GM21723 (cell line): ENCODE measurements at regions not wholly inside any gene's neighbourhood (a gene's known extent, or its start where the extent isn't known, plus 50 kb on each side); places are given as distances from the start of the nearest gene placed in this dataset.
"Not testable (repeated sequence)": the region's sequence is repeated elsewhere in the genome, so short reads cannot be mapped to it uniquely, and the experiment has no call there.

Experiments
- ATAC-seq: cut with Tn5 transposase; IDR thresholded peaks from one replicate; pipeline ENCODE4 v1.9.1; 2021; ENCODE audit warnings: mild to moderate bottlenecking, moderate library complexity; ENCODE audit not compliant: unreplicated experiment

DNA sequence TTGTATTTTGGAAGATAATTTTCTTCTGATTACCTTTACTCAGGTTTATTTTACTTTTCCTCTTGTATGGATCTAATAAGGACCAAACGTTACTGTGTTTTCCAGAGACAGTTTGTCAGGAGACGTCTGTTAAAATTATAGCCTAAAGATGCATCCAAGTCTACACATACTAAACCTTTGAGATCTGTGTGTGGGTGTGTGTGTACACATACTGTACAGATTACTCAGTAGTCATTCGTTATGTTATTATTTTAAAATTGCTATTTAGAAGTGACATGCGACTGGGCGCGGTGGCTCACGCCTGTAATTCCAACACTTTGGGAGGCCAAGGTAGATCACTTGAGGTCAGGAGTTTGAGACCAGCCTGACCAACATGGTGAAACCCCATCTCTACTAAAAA, 51.6 kb upstream of the CNTLN start:
- ATAC-seq = no peak

GRCh38 chr9:17082343-17083064, 52.3 kb upstream of the CNTLN start:
- no peak for ATAC-seq

GRCh38 chr9:17081814-17082213, 53.0 kb upstream of the CNTLN start:
- no peak for ATAC-seq

GRCh38 chr9:17081351-17081750, 53.5 kb upstream of the CNTLN start:
- no peak for ATAC-seq

- no peak for ATAC-seq
Observed at GRCh38 chr9:17075758-17076485, 58.9 kb upstream of the CNTLN start.

DNA sequence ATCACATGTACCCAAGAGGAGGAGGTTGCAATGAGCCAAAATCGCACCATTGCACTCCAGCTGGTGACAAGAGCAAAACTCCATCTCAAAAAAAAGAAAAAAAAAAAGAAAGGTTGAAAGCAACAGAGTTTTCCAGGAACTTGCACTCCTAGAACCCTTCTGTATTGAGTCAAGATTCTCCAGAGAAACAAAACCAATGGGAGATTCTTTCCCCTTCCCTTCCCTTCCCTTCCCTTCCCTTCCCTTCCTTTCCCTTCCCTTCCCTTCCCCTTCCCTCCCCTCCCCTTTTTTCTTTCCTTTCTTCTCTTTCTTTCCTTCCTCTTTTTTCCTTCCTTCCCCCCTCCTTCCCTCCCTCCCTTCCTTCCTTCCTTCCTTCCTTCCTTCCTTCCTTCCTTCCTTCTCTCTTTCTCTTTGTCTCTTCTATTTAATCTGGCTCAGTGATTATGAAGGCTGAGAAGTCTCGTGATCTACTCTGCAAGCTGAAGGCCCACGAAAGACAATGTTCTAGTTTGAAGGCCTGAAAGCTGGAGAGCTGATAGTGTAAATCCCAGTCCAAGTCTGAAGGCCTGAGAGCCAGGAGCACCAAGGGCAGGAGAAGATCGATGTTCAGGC, 59.6 kb upstream of the CNTLN start:
- no peak for ATAC-seq

GRCh38 chr9:17072563-17072962, 62.3 kb upstream of the CNTLN start:
- not testable (repeated sequence) for ATAC-seq

DNA sequence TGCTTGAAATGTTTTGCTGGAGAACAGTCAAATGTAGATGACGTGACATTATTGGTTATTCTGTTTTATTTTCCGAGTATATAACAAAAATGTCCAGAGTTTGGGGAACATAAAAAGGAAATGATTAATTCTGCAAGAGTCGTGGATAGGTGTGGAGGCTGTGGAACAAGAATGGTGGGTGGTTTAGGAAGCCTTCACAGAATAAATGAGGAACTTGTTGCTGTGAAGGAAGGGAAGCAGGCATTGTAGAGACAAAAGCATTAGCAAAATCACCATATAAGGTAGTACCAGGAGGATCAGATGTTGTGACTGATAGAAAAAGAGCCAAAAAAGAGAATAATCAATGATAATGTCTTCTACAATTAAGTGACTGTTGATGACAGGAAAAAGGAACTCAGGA, 66.2 kb upstream of the CNTLN start:
- ATAC-seq = no peak

- no peak for ATAC-seq
Observed at GRCh38 chr9:17065062-17065461, 69.8 kb upstream of the CNTLN start.

DNA sequence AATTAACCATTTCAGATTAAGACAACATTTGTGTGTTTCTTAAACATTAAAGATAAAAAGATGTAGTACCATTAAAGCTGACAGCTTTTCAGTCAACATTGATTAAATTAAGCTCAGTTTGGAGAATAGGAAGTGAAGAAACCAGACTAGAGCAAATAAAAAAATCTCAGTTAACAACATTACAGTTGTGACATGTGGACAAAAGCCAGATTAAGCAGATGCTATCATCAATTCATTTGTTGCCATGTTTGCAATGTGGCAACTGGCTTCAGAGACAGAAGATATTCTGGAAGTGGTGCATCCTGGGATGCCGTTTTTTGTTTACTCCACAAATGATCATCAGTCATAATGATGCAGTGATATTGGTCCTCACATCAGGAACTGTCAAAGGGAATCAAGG, 70.3 kb upstream of the CNTLN start:
- ATAC-seq = no peak

GRCh38 chr9:17063535-17064135, 71.2 kb upstream of the CNTLN start:
- ATAC-seq = peak; percentile 72

GRCh38 chr9:17062497-17062896, 72.3 kb upstream of the CNTLN start:
- ATAC-seq = no peak

- no peak for ATAC-seq
Observed at GRCh38 chr9:17060450-17060849, 74.4 kb upstream of the CNTLN start.

GRCh38 chr9:17059465-17059864, 75.4 kb upstream of the CNTLN start:
- ATAC-seq = no peak

DNA sequence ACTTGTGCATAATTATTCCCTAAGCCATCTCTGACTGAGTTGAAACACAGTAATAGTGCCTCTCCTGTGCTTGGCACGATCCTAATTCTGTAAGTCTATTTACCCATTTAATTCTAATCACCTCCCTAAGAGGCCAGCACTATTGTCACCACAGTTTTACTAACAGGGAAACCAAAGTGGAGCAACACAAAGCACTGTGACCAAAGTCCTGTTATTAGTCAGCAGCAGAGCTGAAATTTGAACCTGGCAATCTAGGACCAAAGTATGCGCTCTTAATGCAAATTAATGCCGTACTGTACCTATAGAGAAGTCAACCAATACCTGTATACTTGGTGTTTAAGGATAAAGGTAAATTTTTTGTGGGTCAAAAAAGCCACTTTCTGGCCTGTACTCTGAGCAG, 77.1 kb upstream of the CNTLN start:
- no peak for ATAC-seq

DNA sequence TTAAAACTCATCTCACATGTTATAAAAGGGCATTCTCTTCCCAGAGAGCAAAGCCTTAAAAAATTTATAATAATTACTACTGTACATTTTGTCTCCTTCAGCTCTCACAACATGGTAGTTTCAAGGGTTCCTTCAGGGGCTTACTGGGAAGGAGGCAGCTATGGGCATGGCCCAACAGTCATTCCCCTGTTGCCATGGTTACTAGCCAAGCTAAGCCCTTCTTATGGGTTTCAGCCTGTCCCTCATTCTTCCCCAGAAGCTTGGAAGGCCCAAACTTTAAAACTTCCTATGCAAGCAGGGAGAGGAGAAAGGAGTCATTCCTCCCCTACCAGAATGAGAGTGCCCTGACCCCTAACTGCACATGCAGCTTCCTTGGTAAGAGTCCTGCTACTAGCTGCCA, 82.2 kb upstream of the CNTLN start:
- no peak for ATAC-seq

- ATAC-seq = no peak
Observed at GRCh38 chr9:17045381-17045940, 89.4 kb upstream of the CNTLN start.

DNA sequence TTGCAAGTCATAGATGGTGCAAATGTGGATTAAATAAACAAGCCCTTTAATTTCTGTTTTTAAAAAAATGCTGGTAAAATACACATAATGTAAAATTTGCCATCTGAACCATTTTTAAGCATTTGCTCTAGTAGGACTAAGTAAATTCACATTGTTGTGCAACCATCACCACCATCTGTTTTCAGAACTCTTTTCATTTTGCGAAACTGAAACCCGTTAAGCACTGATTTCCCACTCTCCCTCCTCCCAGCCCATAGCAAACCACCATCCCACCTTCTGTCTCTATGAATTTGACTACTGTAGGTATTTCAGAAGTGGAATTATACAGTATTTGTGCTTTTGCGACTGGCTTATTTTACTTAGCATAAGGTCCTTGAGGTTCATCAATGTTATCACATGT, 103.3 kb upstream of the CNTLN start:
- no peak for ATAC-seq

DNA sequence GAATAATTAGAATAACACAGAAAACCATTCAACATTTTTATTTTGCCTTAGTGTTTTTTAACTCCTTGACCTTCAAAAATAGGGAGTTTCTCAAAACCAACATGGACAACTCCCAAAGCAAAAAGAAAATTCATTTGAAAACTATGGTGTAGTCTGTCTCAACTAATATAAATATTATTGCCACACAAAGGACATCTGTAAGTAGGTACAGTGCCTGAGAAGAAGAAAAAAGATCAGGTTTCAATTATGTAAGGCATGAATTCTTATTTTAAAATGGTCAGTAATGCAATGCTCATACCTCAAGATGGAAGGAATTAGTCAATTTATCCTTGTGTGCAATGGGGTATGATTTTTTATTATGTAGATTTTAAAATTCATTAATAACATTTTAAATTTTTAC, 109.6 kb upstream of the CNTLN start:
- ATAC-seq = no peak

GRCh38 chr9:17024129-17024528, 110.7 kb upstream of the CNTLN start:
- ATAC-seq = no peak

DNA sequence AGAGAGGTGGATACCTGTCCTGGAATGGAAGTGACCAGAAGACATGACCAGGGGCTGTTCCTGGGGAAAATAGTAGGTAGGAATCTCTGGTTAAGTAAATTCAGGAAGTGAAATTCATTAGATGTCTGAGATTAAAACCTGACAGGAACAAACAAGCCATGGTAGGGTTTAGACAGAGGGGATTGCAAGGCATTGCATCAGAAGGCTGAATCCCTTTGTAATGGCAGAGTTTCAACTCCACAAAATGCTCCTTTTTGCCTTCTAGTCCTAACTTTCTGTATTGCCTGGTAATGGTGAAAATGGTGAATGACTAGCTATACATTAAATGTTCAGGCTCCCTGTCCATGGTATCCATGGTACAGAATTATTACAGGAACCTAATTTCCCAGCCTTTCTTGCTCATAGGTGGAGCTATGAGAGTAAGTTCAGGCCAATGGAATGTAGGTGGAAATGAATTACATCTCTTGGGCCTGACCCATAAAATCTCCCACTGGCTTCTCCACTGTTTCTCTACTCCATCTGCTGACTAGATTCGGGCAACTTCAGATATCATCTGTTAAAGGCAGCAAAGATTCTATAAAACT, 113.4 kb upstream of the CNTLN start:
- no peak for ATAC-seq
